Panc1 (cell line): ENCODE measurements at regions not wholly inside any gene's neighbourhood (a gene's known extent, or its start where the extent isn't known, plus 50 kb on each side); places are given as distances from the start of the nearest gene placed in this dataset.

Experiments
- ATAC-seq: fragments of 200-7000 bp; cut with Tn5 transposase; 2 replicates; pipeline ENCODE4 v1.9.1; 2020; ENCODE audit warnings: mild to moderate bottlenecking, moderate library complexity
- BruUV-seq: library from RNA; stranded (reverse); fragments of 400-500 nt; replicated peaks from 2 replicates; lab custom pipeline; 2021; lab: Mats Ljungman, UMichigan
- CTCF ChIA-PET: fragments of 300-600 bp; sonication (Branson Sonifier 250); formaldehyde crosslinking; loops from one replicate; lab custom pipeline; 2022; ENCODE audit warnings: antibody characterized with exemption; lab: Charles Lee
- POLR2A ChIA-PET: fragments of 300-600 bp; sonication (Branson Sonifier 250); formaldehyde crosslinking; loops from one replicate; lab custom pipeline; 2022; ENCODE audit warnings: antibody characterized with exemption; lab: Charles Lee
- DNase-seq: peaks from one replicate; pipeline ENCODE4 v3.0.0-alpha.2; 2010; ENCODE audit warnings: low read depth, low spot score
- H3K27ac ChIP-seq: 2 replicates; pipeline ENCODE4 v1.5.1; 2011; ENCODE audit warnings: mild to moderate bottlenecking, low read length, inconsistent platforms
- H3K27me3 ChIP-seq: fragments of 200-500 bp; sonication (Bioruptor generic); 2 replicates; pipeline ENCODE4 v1.6.0; 2014; ENCODE audit warnings: low read length, inconsistent platforms; ENCODE audit not compliant: control insufficient read depth, insufficient read depth
- H3K36me3 ChIP-seq: fragments of 200-500 bp; sonication (Bioruptor generic); 2 replicates; pipeline ENCODE4 v1.5.1; 2014; ENCODE audit warnings: inconsistent platforms, mild to moderate bottlenecking, low read length, moderate library complexity; ENCODE audit not compliant: control insufficient read depth, insufficient read depth
- H3K4me1 ChIP-seq: 2 replicates; pipeline ENCODE4 v1.5.1; 2011; ENCODE audit warnings: inconsistent platforms, mild to moderate bottlenecking, low read length, moderate library complexity; ENCODE audit not compliant: control insufficient read depth, insufficient read depth
- H3K4me3 ChIP-seq, 2 experiments: 2 replicates each; pipeline ENCODE4 v1.5.1; 2011 to 2012; ENCODE audit warnings: low read depth in 2 of 2, low read length in 2 of 2, mild to moderate bottlenecking in 2 of 2, inconsistent platforms in 1 of 2, moderate library complexity in 1 of 2
- H3K9me3 ChIP-seq: fragments of 200-500 bp; sonication (Bioruptor generic); 2 replicates; pipeline ENCODE4 v1.5.1; 2014; ENCODE audit warnings: low read depth, mild to moderate bottlenecking, inconsistent platforms, low read length, moderate library complexity; ENCODE audit not compliant: control insufficient read depth, insufficient read depth
- CTCF ChIP-seq: fragments of 450-650 bp; IDR thresholded peaks from 2 replicates; pipeline ENCODE4 v1.5.1; 2017; ENCODE audit warnings: mild to moderate bottlenecking
- POLR2AphosphoS5 ChIP-seq: IDR thresholded peaks from 2 replicates; pipeline ENCODE4 v1.6.1; 2012; ENCODE audit warnings: mild to moderate bottlenecking, low read depth, low read length, moderate library complexity
- REST ChIP-seq, 2 experiments: IDR thresholded peaks; 2 replicates each; pipeline ENCODE4 v1.6.1; 2011 to 2012; ENCODE audit warnings: low read depth in 2 of 2, control low read depth in 1 of 2, low read length in 1 of 2, mild to moderate bottlenecking in 1 of 2, moderate library complexity in 1 of 2; ENCODE audit not compliant: insufficient read depth in 1 of 2
- SIN3A ChIP-seq: IDR thresholded peaks from 2 replicates; pipeline ENCODE4 v1.6.1; 2012; ENCODE audit warnings: low read depth, mild to moderate bottlenecking, low read length, moderate library complexity, borderline replicate concordance; ENCODE audit not compliant: insufficient read depth
- TCF7L2 ChIP-seq: IDR thresholded peaks from 2 replicates; pipeline ENCODE4 v1.6.1; 2011; ENCODE audit warnings: mild to moderate bottlenecking, low read depth, low read length, inconsistent platforms
- in situ Hi-C: cut with HindIII; loops from 2 replicates; pipeline ENCODE4 v1.10.0; 2016; ENCODE audit warnings: low sequenced_read_pairs, low pct_unique_long_range_greater_than_20kb
- intact Hi-C: fragments of 100-400 bp; cut with micrococcal nuclease; formaldehyde crosslinking; loops from one replicate; pipeline ENCODE4 v1.10.0; 2022; ENCODE audit not compliant: unreplicated experiment

GRCh38 chr7:46352004-46352954 is 431.2 kb upstream of the IGFBP3 start:
- H3K4me3 ChIP-seq = no peak overlapping the region
- ChIA-PET CTCF (interaction anchor here (0.6 to 0.8 kb wide), 4 partner anchors 261 to 720 kb away, joined by 3 to 9 read pairs (median 3); no protein-coding TSS in a partner anchor), POLR2A (no interaction called here)
- no TSS peak for BruUV-seq
- no peaks in the 10 kb centered on the region for H3K36me3 ChIP-seq
- in situ Hi-C loops = no loop called here
- DNase-seq (peak; percentile 43), ATAC-seq (peak; percentile 93)
- no peaks in the 10 kb centered on the region for H3K4me1 ChIP-seq
- intact Hi-C loops = loop anchor here (1.0 to 10.0 kb wide), 3 partner anchors 430 to 828 kb away; no protein-coding TSS in a partner anchor
- TF ChIP-seq TCF7L2 = no peak
- TF ChIP-seq CTCF = peak; percentile 75
- TF ChIP-seq SIN3A = no peak
- no peak for TF ChIP-seq REST (IDR thresholded peaks at IDR 0.05; ENCODE audit: insufficient read depth in 1 of 2, low read depth in 2 of 2, low read length in 1 of 2)
- no peaks in the 10 kb centered on the region for H3K9me3 ChIP-seq
- no peaks in the 10 kb centered on the region for H3K27me3 ChIP-seq
- H3K27ac ChIP-seq = no peak overlapping the region

- no peaks in the 10 kb centered on the region for H3K9me3 ChIP-seq
- CTCF ChIA-PET = interaction anchor here (1.5 kb wide), 1 partner anchor 427 kb away, joined by 3 read pairs; no protein-coding TSS in a partner anchor
- no TSS peak for BruUV-seq
- no peaks in the 10 kb centered on the region for H3K27me3 ChIP-seq
- DNase-seq (no peak), ATAC-seq (no peak)
- POLR2A ChIA-PET = no interaction called here
- no peak overlapping the region for H3K27ac ChIP-seq
- no peaks in the 10 kb centered on the region for H3K36me3 ChIP-seq
- H3K4me3 ChIP-seq = no peak overlapping the region
- TF ChIP-seq SIN3A = no peak
- in situ Hi-C loops (no loop called here), intact Hi-C loops (no loop called here)
- H3K4me1 ChIP-seq = no peaks in the 10 kb centered on the region
Measured at GRCh38 chr7:46349490-46349889, 428.4 kb upstream of the IGFBP3 start.

DNA sequence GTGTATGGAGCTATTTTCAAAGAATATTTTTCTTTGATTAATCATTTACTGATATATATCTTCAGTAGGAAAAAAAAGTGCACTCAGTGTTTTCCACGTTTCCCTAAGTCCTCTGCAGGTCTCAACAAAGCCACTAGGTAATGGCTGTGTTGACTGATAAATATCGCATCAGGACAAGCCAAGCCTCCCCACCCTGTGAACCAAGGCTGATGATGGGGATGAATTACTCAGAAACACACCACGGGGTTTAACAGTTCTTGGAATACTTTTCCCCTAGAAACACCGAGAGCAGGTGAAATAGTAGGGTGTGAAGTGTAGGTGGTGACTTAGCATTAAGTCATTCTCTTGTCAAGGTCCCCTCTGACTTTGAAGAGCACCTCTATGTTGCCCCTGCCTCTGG is 423.5 kb upstream of the IGFBP3 start:
- in situ Hi-C loops (no loop called here), intact Hi-C loops (no loop called here)
- Histone ChIP-seq H3K4me1 (no peaks in the 10 kb centered on the region), H3K27me3 (no peaks in the 10 kb centered on the region), H3K4me3 (no peak overlapping the region), H3K27ac (no peak overlapping the region), H3K9me3 (no peaks in the 10 kb centered on the region), H3K36me3 (no peaks in the 10 kb centered on the region)
- POLR2A ChIA-PET = no interaction called here
- TF ChIP-seq REST (IDR thresholded peaks at IDR 0.05; ENCODE audit: insufficient read depth in 1 of 2, low read depth in 2 of 2, low read length in 1 of 2) = no peak
- TF ChIP-seq CTCF = no peak
- TF ChIP-seq POLR2AphosphoS5 = no peak
- TF ChIP-seq TCF7L2 = no peak
- no peak for TF ChIP-seq SIN3A
- no TSS peak for BruUV-seq
- CTCF ChIA-PET = no interaction called here
- DNase-seq (no peak), ATAC-seq (no peak)
